Body of pancreas (tissue), 4 donors: ENCODE measurements at regions not wholly inside any gene's neighbourhood (a gene's known extent, or its start where the extent isn't known, plus 50 kb on each side); places are given as distances from the start of the nearest gene placed in this dataset.

Experiments
- ATAC-seq: fragments of 150-250 bp; one replicate; pipeline ENCODE4 v1.9.1; 2016
- DNase-seq, 4 donors: peaks; one replicate each; pipeline ENCODE4 v3.0.0-alpha.2; 2019
- H3K27ac ChIP-seq, 4 donors: fragments of 200-600 bp; sonication (generic); 1 replicate in 3 of 4; 2 replicates in 1 of 4; pipeline versions ENCODE4 v1.5.1 to v1.6.1; 2016 to 2019; ENCODE audit warnings: mild to moderate bottlenecking in 1 of 4, mixed read lengths in 1 of 4, moderate library complexity in 1 of 4
- H3K27me3 ChIP-seq, 2 donors: fragments of 200-600 bp; sonication (generic); one replicate each; pipeline ENCODE4 v1.6.0; 2016; ENCODE audit warnings: mild to moderate bottlenecking in 1 of 2
- H3K36me3 ChIP-seq, 2 donors: fragments of 200-600 bp; sonication (generic); replicated peaks in 1 of 2; 2 replicates each; pipeline ENCODE4 v1.5.1; 2016; ENCODE audit warnings: low read depth in 2 of 2; ENCODE audit not compliant: insufficient read depth in 1 of 2
- H3K4me1 ChIP-seq: fragments of 200-600 bp; sonication (generic); one replicate; pipeline ENCODE4 v1.6.0; 2016
- H3K4me3 ChIP-seq, 2 donors: fragments of 200-600 bp; sonication (generic); 1 replicate in 1 of 2; 2 replicates in 1 of 2; pipeline ENCODE4 v1.5.1; 2016 to 2019
- H3K9me3 ChIP-seq, 3 donors: fragments of 200-600 bp; sonication (generic); 1 replicate in 2 of 3; 2 replicates in 1 of 3; pipeline ENCODE4 v1.5.1; 2016
- CTCF ChIP-seq, 7 experiments: fragments of 450-650 bp in 4 of 7; fragments of 200-600 bp in 3 of 7; sonication (generic) in 3 of 7; IDR thresholded peaks; one replicate each; pipeline ENCODE4 v1.5.1; 2016 to 2019; ENCODE audit warnings: antibody characterized with exemption in 7 of 7
- POLR2A ChIP-seq, 3 donors: fragments of 450-650 bp; IDR thresholded peaks; one replicate each; pipeline ENCODE4 v1.6.1; 2016; ENCODE audit warnings: antibody characterized with exemption in 3 of 3, mild to moderate bottlenecking in 2 of 3
- WGBS, 2 donors: methylation state at CpG; one replicate each; pipeline ENCODE4 v1.1.5; 2017; 5-methylcytosine and 5-hydroxymethylcytosine counted together
- intact Hi-C: fragments of 100-400 bp; cut with DNase I; formaldehyde crosslinking; loops from one replicate; pipeline ENCODE4 v1.15.1; 2023

DNA sequence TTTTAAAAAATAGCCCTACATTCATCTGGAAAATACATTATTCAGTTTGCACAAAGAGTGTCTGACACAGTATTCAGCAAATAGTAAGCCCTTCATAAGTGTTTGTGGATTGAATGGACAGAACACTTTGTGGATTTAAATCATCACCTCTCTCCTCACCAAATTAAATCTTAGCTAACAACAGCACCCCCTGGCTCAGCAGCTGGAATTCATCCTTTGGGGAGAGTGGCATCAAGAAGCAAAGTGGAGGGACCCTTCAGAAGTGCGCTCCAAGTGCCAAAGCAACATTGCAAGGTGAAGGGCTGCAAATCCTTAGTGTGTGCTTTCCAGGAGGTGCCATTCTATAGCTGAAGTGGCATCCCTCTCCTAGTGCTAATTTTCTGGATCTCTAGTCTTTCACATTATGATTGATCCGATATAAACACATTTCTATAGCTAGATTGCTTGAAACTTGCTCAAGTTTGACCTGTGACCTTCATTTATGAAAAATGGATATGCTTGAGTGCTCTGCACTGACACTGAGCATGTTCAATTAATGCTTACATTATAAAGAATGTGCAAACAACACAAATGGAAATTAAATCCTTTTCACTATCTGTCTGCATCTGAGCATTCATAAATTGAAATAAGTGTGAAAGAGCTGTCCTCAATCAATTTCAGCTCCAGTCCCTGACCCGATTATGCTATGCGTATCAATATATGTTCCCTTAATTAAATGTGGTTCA is 891.7 kb downstream of the C6orf118 start:
- no peak overlapping the region for H3K4me3 ChIP-seq
- no peak for ATAC-seq
- no peaks in the 10 kb centered on the region for H3K27me3 ChIP-seq
- no peak overlapping the region for H3K27ac ChIP-seq
- no peaks in the 10 kb centered on the region for H3K36me3 ChIP-seq
- peaks cover 0 to 8% (median 0%) of the 10 kb centered on the region in 3 donors for H3K9me3 ChIP-seq
- TF ChIP-seq CTCF (IDR thresholded peaks at IDR 0.05): no peak
- no peak for TF ChIP-seq POLR2A (IDR thresholded peaks at IDR 0.05)
- DNase-seq: no peak
- 71% methylated on average over 4 of the region's 4 CpGs for WGBS, 2 donors
- intact Hi-C loops: no loop called here
- H3K4me1 ChIP-seq: no peaks in the 10 kb centered on the region

GRCh38 chr6:164415832-164416563 is 893.4 kb downstream of the C6orf118 start:
- Histone ChIP-seq H3K4me3 (no peak overlapping the region), H3K27me3 (no peaks in the 10 kb centered on the region), H3K36me3 (no peaks in the 10 kb centered on the region), H3K4me1 (no peaks in the 10 kb centered on the region), H3K9me3 (no peaks in the 10 kb centered on the region), H3K27ac (no peak overlapping the region)
- TF ChIP-seq POLR2A (IDR thresholded peaks at IDR 0.05): no peak
- TF ChIP-seq CTCF (IDR thresholded peaks at IDR 0.05): no peak
- no peak for ATAC-seq
- DNase-seq: no peak
- intact Hi-C loops: no loop called here
- WGBS, 2 donors: 34 to 39% methylated on average over 7 of the region's 7 CpGs

DNA sequence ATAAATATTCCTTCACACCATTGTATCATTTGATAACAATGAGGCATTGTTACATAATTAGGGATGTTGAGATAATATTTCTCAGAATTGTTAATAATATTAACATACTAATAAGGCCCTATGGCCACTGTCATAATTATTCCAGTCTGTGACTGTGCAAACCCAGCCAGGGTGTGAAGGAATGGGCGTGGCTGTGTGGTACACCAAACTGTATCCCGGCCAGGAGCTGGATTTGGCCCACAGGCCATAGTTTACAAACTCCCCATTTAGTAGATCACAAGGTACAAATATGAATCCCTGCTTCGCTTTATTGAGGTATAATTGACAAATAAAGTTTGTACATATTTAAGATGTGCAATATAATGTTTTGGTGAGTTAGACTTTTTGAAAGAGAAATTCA is 894.7 kb downstream of the C6orf118 start:
- 66 to 69% methylated on average over 3 of the region's 3 CpGs for WGBS, 2 donors
- Histone ChIP-seq H3K9me3 (no peaks in the 10 kb centered on the region), H3K27ac (no peak overlapping the region), H3K4me1 (no peaks in the 10 kb centered on the region), H3K36me3 (no peaks in the 10 kb centered on the region), H3K27me3 (no peaks in the 10 kb centered on the region), H3K4me3 (no peak overlapping the region)
- no peak for TF ChIP-seq CTCF (IDR thresholded peaks at IDR 0.05)
- ATAC-seq (no peak), DNase-seq (no peak)
- intact Hi-C loops: no loop called here

DNA sequence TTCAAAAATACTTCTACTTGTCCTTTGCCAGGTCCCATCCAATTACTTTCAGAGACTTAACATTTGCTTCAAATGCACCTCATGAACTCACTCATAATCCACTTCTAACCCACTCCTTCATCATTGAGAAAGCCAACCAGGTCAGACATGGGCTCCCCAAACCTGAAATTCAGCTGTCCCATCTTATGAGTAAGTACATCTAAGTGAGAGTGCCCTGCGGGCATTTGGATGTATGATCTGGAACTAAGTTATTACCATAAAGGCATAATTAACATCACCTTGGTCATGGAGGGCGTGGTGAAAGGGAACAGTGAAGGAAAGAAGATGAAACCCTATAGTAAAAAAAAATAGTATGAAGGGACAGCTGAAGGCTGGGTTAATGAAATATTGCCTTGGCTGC is 896.8 kb downstream of the C6orf118 start:
- DNase-seq: no peak
- Histone ChIP-seq H3K27ac (no peak overlapping the region), H3K9me3 (no peaks in the 10 kb centered on the region), H3K4me1 (no peaks in the 10 kb centered on the region), H3K27me3 (no peaks in the 10 kb centered on the region), H3K4me3 (no peak overlapping the region), H3K36me3 (no peaks in the 10 kb centered on the region)
- intact Hi-C loops: no loop called here
- 45 to 49% methylated on average over 2 of the region's 2 CpGs for WGBS, 2 donors
- ATAC-seq: no peak
- TF ChIP-seq CTCF (IDR thresholded peaks at IDR 0.05): no peak
- TF ChIP-seq POLR2A (IDR thresholded peaks at IDR 0.05): no peak
